Natural killer cell (primary cell): ENCODE measurements at regions not wholly inside any gene's neighbourhood (a gene's known extent, or its start where the extent isn't known, plus 50 kb on each side); places are given as distances from the start of the nearest gene placed in this dataset.

Experiments used
- ATAC-seq, 3 donors: fragments of 150-1000 bp in 2 of 3; fragments of 200-7000 bp in 1 of 3; cut with Tn5 transposase; 1 replicate in 1 of 3; 2 replicates in 2 of 3; pipeline ENCODE4 v1.10.0; 2021; ENCODE audit warnings: mild to moderate bottlenecking in 2 of 3, moderate library complexity in 2 of 3
- DNase-seq, 2 donors: peaks; one replicate each; pipeline versions ENCODE4 v3.0.0 to v3.0.0-alpha.2; 2013 to 2021; ENCODE audit warnings: mixed read lengths in 1 of 2
- H3K27ac ChIP-seq: one replicate; pipeline ENCODE4 v1.5.1; 2013; ENCODE audit warnings: mild to moderate bottlenecking, low read length
- H3K27me3 ChIP-seq: one replicate; pipeline ENCODE4 v1.6.1; 2013; ENCODE audit warnings: low read length; ENCODE audit not compliant: control insufficient read depth, insufficient read depth
- H3K36me3 ChIP-seq: one replicate; pipeline ENCODE4 v1.6.1; 2013; ENCODE audit warnings: low read length; ENCODE audit not compliant: control insufficient read depth, insufficient read depth
- H3K4me1 ChIP-seq: one replicate; pipeline ENCODE4 v1.6.1; 2013; ENCODE audit warnings: low read length; ENCODE audit not compliant: control insufficient read depth, insufficient read depth
- H3K4me3 ChIP-seq: one replicate; pipeline ENCODE4 v1.5.1; 2013; ENCODE audit warnings: low read length
- H3K9me3 ChIP-seq: one replicate; pipeline ENCODE4 v1.6.1; 2013; ENCODE audit warnings: low read length; ENCODE audit not compliant: control insufficient read depth, insufficient read depth
- H3K27ac Mint-ChIP-seq, 2 donors: one replicate each; pipeline ENCODE4 v1.8.0; 2022; ENCODE audit warnings: mild to moderate bottlenecking in 2 of 2, mixed read lengths in 2 of 2, moderate library complexity in 1 of 2
- H3K27me3 Mint-ChIP-seq, 2 donors: one replicate each; pipeline ENCODE4 v1.8.0; 2022; ENCODE audit warnings: low read depth in 2 of 2, mixed read lengths in 2 of 2
- H3K36me3 Mint-ChIP-seq: one replicate; pipeline ENCODE4 v1.8.0; 2022; ENCODE audit warnings: mixed read lengths
- H3K4me1 Mint-ChIP-seq, 2 donors: one replicate each; pipeline ENCODE4 v1.8.0; 2022; ENCODE audit warnings: mixed read lengths in 2 of 2
- H3K4me3 Mint-ChIP-seq: one replicate; pipeline ENCODE4 v1.8.0; 2022; ENCODE audit warnings: mild to moderate bottlenecking, moderate library complexity, mixed read lengths
- H3K9me3 Mint-ChIP-seq, 2 donors: one replicate each; pipeline ENCODE4 v1.8.0; 2022; ENCODE audit warnings: mixed read lengths in 2 of 2
- WGBS: methylation state at CpG from one replicate; pipeline ENCODE4 v1.1.7; 2013; ENCODE audit warnings: missing lambda C conversion rate; ENCODE audit not compliant: insufficient coverage; 5-methylcytosine and 5-hydroxymethylcytosine counted together
- intact Hi-C: fragments of 100-400 bp; cut with micrococcal nuclease; formaldehyde crosslinking; loops from one replicate; pipeline ENCODE4 v1.14.2; 2022
- TF ChIP-seq, protein P1 (sequence below): fragments of 200-600 bp; IDR thresholded peaks from one replicate; pipeline ENCODE4 v1.8.0; 2022; ENCODE audit warnings: antibody characterized with exemption

DNA sequence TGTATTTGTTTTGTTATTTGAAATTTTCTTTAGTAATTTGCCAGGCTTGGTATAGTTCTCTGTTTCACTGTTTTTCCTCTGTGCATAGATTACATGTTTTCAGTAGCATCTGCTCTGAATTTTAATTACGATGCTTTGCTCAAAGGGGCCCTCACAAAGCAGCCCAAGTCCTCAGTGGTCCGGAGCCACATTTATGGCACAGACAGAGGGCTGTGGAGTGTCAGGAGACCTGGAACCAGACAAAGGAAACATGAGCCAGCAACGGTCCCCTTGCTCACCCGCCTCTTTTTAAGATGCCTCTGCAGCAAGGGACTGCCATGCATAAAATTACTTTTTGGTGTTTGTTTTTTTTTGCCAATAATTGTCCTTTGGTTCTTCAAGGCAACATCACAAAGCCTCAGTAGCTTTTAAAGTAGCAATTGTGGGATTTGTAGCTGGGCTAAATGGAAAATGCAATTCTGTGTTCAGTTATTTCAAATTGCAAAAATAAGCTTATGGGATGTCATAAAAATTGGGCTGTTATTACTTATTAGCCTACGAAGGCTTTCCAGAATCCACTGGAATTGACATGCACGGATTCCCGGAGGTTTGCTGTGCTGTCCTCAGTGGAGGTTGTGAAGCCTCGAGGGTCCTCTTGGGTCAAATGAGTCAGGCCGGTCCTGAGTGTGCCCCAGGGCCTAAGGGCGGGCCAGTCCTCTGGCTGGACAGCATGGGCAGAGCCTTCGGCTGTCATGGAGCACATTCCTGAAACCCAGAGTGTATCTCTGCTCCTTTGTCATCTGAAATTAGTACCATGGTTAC, 422.8 kb downstream of the GLRX3 start:
- H3K9me3 ChIP-seq, result no peaks in the 10 kb centered on the region
- H3K9me3 Mint-ChIP-seq, result no peaks in the 10 kb centered on the region
- no peaks in the 10 kb centered on the region for H3K4me1 Mint-ChIP-seq
- ATAC-seq (no peak), DNase-seq (no peak)
- H3K27ac ChIP-seq, result no peak overlapping the region
- intact Hi-C loops, result no loop called here
- H3K4me1 ChIP-seq, result no peaks in the 10 kb centered on the region
- H3K27ac Mint-ChIP-seq, result no peak overlapping the region
- WGBS, result 75% methylated on average over 11 of the region's 11 CpGs
- H3K27me3 Mint-ChIP-seq, result peaks cover 0 to under 1% of the 10 kb centered on the region in 2 donors
- H3K27me3 ChIP-seq, result no peaks in the 10 kb centered on the region
- TF ChIP-seq, protein P1, sequence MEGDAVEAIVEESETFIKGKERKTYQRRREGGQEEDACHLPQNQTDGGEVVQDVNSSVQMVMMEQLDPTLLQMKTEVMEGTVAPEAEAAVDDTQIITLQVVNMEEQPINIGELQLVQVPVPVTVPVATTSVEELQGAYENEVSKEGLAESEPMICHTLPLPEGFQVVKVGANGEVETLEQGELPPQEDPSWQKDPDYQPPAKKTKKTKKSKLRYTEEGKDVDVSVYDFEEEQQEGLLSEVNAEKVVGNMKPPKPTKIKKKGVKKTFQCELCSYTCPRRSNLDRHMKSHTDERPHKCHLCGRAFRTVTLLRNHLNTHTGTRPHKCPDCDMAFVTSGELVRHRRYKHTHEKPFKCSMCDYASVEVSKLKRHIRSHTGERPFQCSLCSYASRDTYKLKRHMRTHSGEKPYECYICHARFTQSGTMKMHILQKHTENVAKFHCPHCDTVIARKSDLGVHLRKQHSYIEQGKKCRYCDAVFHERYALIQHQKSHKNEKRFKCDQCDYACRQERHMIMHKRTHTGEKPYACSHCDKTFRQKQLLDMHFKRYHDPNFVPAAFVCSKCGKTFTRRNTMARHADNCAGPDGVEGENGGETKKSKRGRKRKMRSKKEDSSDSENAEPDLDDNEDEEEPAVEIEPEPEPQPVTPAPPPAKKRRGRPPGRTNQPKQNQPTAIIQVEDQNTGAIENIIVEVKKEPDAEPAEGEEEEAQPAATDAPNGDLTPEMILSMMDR, result no peak
- H3K36me3 Mint-ChIP-seq, result no peaks in the 10 kb centered on the region
- no peaks in the 10 kb centered on the region for H3K36me3 ChIP-seq
- H3K4me3 Mint-ChIP-seq, result no peak overlapping the region
- no peak overlapping the region for H3K4me3 ChIP-seq

DNA sequence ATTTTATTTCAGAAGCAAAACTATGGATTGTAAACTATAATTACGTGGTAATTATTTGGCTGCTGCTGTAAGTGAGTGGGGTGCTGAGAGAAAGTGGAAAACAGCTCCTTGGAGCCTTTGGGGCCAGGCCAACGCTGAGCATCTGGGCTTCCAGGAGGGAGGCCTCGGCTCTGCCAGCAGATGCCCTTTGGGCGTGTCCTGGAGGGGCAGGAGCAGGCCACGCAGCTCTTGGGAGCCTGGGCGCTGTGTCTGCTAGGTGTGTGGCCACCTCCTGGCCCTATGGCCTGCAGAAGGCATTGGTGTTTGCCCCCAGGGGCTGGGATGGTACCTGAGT, 423.3 kb downstream of the GLRX3 start:
- intact Hi-C loops, result no loop called here
- H3K9me3 ChIP-seq, result no peaks in the 10 kb centered on the region
- ATAC-seq (no peak), DNase-seq (no peak)
- Mint-ChIP-seq H3K4me1 (no peaks in the 10 kb centered on the region), H3K9me3 (no peaks in the 10 kb centered on the region), H3K27me3 (peaks cover 0 to 3% of the 10 kb centered on the region in 2 donors), H3K4me3 (no peak overlapping the region), H3K27ac (no peak overlapping the region), H3K36me3 (no peaks in the 10 kb centered on the region)
- 84% methylated on average over 6 of the region's 6 CpGs for WGBS
- no peak overlapping the region for H3K27ac ChIP-seq
- TF ChIP-seq, protein P1, result no peak
- no peak overlapping the region for H3K4me3 ChIP-seq
- no peaks in the 10 kb centered on the region for H3K4me1 ChIP-seq
- no peaks in the 10 kb centered on the region for H3K27me3 ChIP-seq
- no peaks in the 10 kb centered on the region for H3K36me3 ChIP-seq

DNA sequence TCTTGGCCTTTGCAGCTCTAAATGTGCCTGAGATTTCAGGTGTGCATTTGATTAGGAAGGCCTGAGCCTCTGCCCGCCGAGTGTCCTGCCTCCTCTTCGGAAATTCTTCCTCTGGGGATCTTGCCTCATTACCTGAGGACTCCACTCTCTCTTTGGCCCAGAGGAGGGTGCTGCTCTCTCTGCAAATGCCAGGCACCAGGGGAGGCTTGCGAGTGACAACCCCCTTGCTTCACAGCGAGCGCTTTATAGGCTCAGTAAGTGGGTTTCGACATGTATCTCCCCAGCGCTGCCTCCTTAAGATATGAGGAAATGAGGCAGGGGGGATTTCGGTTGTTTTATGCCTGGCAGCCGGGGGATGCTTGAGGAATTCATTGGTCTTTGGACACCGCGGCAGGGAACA, 423.9 kb downstream of the GLRX3 start:
- Mint-ChIP-seq H3K4me1 (no peaks in the 10 kb centered on the region), H3K27ac (no peak overlapping the region), H3K36me3 (no peaks in the 10 kb centered on the region), H3K27me3 (peaks cover 0 to 3% of the 10 kb centered on the region in 2 donors), H3K4me3 (no peak overlapping the region), H3K9me3 (no peaks in the 10 kb centered on the region)
- H3K4me1 ChIP-seq, result no peaks in the 10 kb centered on the region
- TF ChIP-seq, protein P1, result no peak
- intact Hi-C loops, result no loop called here
- DNase-seq, result no peak
- WGBS, result 88% methylated on average over 12 of the region's 12 CpGs
- ATAC-seq, result no peak
- H3K36me3 ChIP-seq, result no peaks in the 10 kb centered on the region
- H3K9me3 ChIP-seq, result no peaks in the 10 kb centered on the region
- no peak overlapping the region for H3K4me3 ChIP-seq
- H3K27ac ChIP-seq, result no peak overlapping the region
- H3K27me3 ChIP-seq, result no peaks in the 10 kb centered on the region

DNA sequence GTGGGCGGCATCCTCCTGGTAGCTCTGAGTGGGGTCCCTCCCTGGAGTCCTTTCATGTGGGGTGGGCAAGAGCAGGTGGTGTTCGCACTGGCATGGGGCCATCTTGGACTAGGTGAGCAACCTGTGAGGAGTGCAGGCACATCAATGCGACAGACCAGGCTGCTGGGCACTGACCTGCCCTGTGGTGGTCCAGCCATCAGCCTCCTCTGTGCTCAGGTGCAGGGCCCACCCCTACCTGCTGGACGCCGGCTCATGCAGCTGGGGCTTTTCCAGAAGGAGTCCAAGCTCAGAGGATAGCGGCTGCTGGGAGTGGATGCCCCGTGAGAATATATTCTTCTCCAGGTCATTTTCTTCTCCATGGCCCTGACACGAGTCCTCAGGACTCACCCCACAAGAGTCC, 424.4 kb downstream of the GLRX3 start:
- intact Hi-C loops, result no loop called here
- H3K4me3 Mint-ChIP-seq, result no peak overlapping the region
- no peaks in the 10 kb centered on the region for H3K27me3 ChIP-seq
- H3K27me3 Mint-ChIP-seq, result peaks cover 0 to 3% of the 10 kb centered on the region in 2 donors
- H3K4me3 ChIP-seq, result no peak overlapping the region
- H3K4me1 ChIP-seq, result no peaks in the 10 kb centered on the region
- H3K36me3 Mint-ChIP-seq, result no peaks in the 10 kb centered on the region
- no peaks in the 10 kb centered on the region for H3K9me3 ChIP-seq
- TF ChIP-seq, protein P1, result no peak
- H3K27ac Mint-ChIP-seq, result no peak overlapping the region
- no peak for ATAC-seq
- DNase-seq, result no peak
- H3K27ac ChIP-seq, result no peak overlapping the region
- no peaks in the 10 kb centered on the region for H3K36me3 ChIP-seq
- no peaks in the 10 kb centered on the region for H3K9me3 Mint-ChIP-seq
- WGBS, result 91% methylated on average over 8 of the region's 8 CpGs
- no peaks in the 10 kb centered on the region for H3K4me1 Mint-ChIP-seq
